Osteocyte (in vitro differentiated cells): ENCODE measurements at regions not wholly inside any gene's neighbourhood (a gene's known extent, or its start where the extent isn't known, plus 50 kb on each side); places are given as distances from the start of the nearest gene placed in this dataset.

Source experiments
- DNase-seq: peaks from one replicate; pipeline ENCODE4 v3.0.0; 2021; ENCODE audit warnings: mixed read lengths; ENCODE audit not compliant: unreplicated experiment; ENCODE audit errors: extremely low spot score
- H3K27ac Mint-ChIP-seq: one replicate; pipeline ENCODE4 v1.8.0; 2021; ENCODE audit warnings: mild to moderate bottlenecking, mixed read lengths; ENCODE audit not compliant: unreplicated experiment
- H3K27me3 Mint-ChIP-seq: one replicate; pipeline ENCODE4 v1.8.0; 2021; ENCODE audit warnings: mixed read lengths; ENCODE audit not compliant: unreplicated experiment
- H3K36me3 Mint-ChIP-seq: one replicate; pipeline ENCODE4 v1.8.0; 2021; ENCODE audit warnings: mixed read lengths; ENCODE audit not compliant: unreplicated experiment
- H3K4me1 Mint-ChIP-seq: one replicate; pipeline ENCODE4 v1.8.0; 2021; ENCODE audit warnings: mixed read lengths; ENCODE audit not compliant: unreplicated experiment
- H3K4me3 Mint-ChIP-seq: one replicate; pipeline ENCODE4 v1.8.0; 2021; ENCODE audit warnings: mild to moderate bottlenecking, moderate library complexity, mixed read lengths; ENCODE audit not compliant: unreplicated experiment
- H3K9me3 Mint-ChIP-seq: one replicate; pipeline ENCODE4 v1.8.0; 2021; ENCODE audit warnings: mixed read lengths; ENCODE audit not compliant: unreplicated experiment
- TF ChIP-seq, protein P1 (sequence below): fragments of 200-600 bp; sonication (generic); IDR thresholded peaks from 2 replicates; pipeline ENCODE4 v1.5.0; 2021; ENCODE audit warnings: antibody characterized with exemption, mild to moderate bottlenecking, moderate library complexity

- H3K27me3 Mint-ChIP-seq: no peaks in the 10 kb centered on the region
- H3K36me3 Mint-ChIP-seq: no peaks in the 10 kb centered on the region
- DNase-seq: no peak
- H3K9me3 Mint-ChIP-seq: no peaks in the 10 kb centered on the region
- TF ChIP-seq, protein P1, sequence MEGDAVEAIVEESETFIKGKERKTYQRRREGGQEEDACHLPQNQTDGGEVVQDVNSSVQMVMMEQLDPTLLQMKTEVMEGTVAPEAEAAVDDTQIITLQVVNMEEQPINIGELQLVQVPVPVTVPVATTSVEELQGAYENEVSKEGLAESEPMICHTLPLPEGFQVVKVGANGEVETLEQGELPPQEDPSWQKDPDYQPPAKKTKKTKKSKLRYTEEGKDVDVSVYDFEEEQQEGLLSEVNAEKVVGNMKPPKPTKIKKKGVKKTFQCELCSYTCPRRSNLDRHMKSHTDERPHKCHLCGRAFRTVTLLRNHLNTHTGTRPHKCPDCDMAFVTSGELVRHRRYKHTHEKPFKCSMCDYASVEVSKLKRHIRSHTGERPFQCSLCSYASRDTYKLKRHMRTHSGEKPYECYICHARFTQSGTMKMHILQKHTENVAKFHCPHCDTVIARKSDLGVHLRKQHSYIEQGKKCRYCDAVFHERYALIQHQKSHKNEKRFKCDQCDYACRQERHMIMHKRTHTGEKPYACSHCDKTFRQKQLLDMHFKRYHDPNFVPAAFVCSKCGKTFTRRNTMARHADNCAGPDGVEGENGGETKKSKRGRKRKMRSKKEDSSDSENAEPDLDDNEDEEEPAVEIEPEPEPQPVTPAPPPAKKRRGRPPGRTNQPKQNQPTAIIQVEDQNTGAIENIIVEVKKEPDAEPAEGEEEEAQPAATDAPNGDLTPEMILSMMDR: no peak
- no peak overlapping the region for H3K4me3 Mint-ChIP-seq
- H3K4me1 Mint-ChIP-seq: peaks cover 18% of the 10 kb centered on the region
- no peak overlapping the region for H3K27ac Mint-ChIP-seq
These were observed 398.4 kb downstream of the DAD1 start for GRCh38 chr14:22190411-22191191.

- TF ChIP-seq, protein P1: no peak
- Mint-ChIP-seq H3K27me3 (no peaks in the 10 kb centered on the region), H3K4me1 (peaks cover 19% of the 10 kb centered on the region), H3K9me3 (no peaks in the 10 kb centered on the region), H3K4me3 (no peak overlapping the region), H3K36me3 (no peaks in the 10 kb centered on the region), H3K27ac (no peak overlapping the region)
- no peak for DNase-seq
These were observed 399.1 kb downstream of the DAD1 start for GRCh38 chr14:22189881-22190280.

DNA sequence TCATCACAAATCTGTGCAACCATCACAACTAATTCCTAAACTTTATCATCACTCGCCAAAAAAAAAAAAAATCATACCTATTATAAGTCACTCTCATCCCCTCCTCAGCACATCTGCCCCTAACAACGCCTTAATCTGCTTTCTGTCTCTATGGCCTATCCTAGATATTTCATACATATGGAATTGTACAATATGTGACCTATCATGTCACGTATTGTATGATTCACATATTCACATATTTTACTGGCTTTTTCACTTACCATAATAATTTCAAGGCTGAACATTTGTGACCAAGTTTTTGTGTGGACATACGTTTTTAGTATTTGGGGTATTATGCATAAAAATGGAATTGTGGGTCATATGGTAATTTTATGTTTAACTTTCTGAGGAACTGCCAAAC lies 400.7 kb downstream of the DAD1 start:
- Mint-ChIP-seq H3K36me3 (no peaks in the 10 kb centered on the region), H3K9me3 (no peaks in the 10 kb centered on the region), H3K4me1 (peaks cover 19% of the 10 kb centered on the region), H3K27me3 (no peaks in the 10 kb centered on the region), H3K27ac (no peak overlapping the region), H3K4me3 (no peak overlapping the region)
- no peak for DNase-seq
- TF ChIP-seq, protein P1: no peak

DNA sequence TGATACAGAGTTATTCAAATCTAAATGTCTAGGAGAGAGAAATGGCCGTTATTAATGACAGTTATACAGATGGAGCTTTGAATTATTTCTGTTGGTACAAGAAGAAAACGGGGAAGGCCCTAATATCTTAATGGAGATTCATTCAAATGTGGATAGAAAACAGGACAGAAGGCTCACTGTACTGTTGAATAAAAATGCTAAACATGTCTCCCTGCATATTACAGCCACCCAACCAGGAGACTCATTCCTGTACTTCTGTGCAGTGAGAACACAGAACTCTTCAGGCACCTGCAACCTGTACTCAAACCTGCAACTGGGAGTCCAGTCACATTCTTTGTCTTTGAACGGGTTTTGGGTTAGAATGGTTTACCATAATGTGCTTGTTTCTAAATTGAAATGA lies 403.2 kb downstream of the DAD1 start:
- Mint-ChIP-seq H3K27me3 (no peaks in the 10 kb centered on the region), H3K27ac (no peak overlapping the region), H3K4me1 (peaks cover 16% of the 10 kb centered on the region), H3K9me3 (no peaks in the 10 kb centered on the region), H3K36me3 (no peaks in the 10 kb centered on the region), H3K4me3 (no peak overlapping the region)
- TF ChIP-seq, protein P1: no peak
- DNase-seq: no peak

GRCh38 chr14:22185191-22185590 lies 403.8 kb downstream of the DAD1 start:
- Mint-ChIP-seq H3K27ac (no peak overlapping the region), H3K36me3 (no peaks in the 10 kb centered on the region), H3K27me3 (no peaks in the 10 kb centered on the region), H3K9me3 (no peaks in the 10 kb centered on the region), H3K4me3 (no peak overlapping the region), H3K4me1 (peaks cover 10% of the 10 kb centered on the region)
- no peak for DNase-seq
- TF ChIP-seq, protein P1: no peak
